Vagina (tissue), 2 donors: ENCODE measurements at regions not wholly inside any gene's neighbourhood (a gene's known extent, or its start where the extent isn't known, plus 50 kb on each side); places are given as distances from the start of the nearest gene placed in this dataset.

Experiments
- CTCF ChIP-seq, 3 experiments: fragments of 450-650 bp in 2 of 3; fragments of 200-600 bp in 1 of 3; sonication (generic) in 1 of 3; IDR thresholded peaks; one replicate each; pipeline ENCODE4 v1.5.1; 2017 to 2019; ENCODE audit warnings: antibody characterized with exemption in 3 of 3, mild to moderate bottlenecking in 2 of 3, moderate library complexity in 2 of 3
- POLR2A ChIP-seq, 2 donors: fragments of 450-650 bp; IDR thresholded peaks; one replicate each; pipeline ENCODE4 v1.6.1; 2017; ENCODE audit warnings: antibody characterized with exemption in 2 of 2, mild to moderate bottlenecking in 2 of 2, moderate library complexity in 2 of 2

- no peak for TF ChIP-seq CTCF (IDR thresholded peaks at IDR 0.05)
- no peak for TF ChIP-seq POLR2A (IDR thresholded peaks at IDR 0.05)
Observed at GRCh38 chr7:91789558-91789957, 90.9 kb downstream of the MTERF1 start.
